K562 (cell line): ENCODE measurements at regions not wholly inside any gene's neighbourhood (a gene's known extent, or its start where the extent isn't known, plus 50 kb on each side); places are given as distances from the start of the nearest gene placed in this dataset.

Experiments
- ATAC-seq: fragments of 200-7000 bp; cut with Tn5 transposase; 3 replicates; pipeline ENCODE4 v1.9.1; 2020; ENCODE audit warnings: moderate library complexity
- BruUV-seq: library from RNA; stranded (reverse); fragments of 400-500 nt; replicated peaks from 2 replicates; lab custom pipeline; 2021; lab: Mats Ljungman, UMichigan
- CTCF ChIA-PET: fragments of 300-600 bp; formaldehyde crosslinking; extraction: SDS; loops from one replicate; lab custom pipeline; 2021; ENCODE audit warnings: low intra/inter-chr PET ratio; lab: Yijun Ruan, JAX
- POLR2A ChIA-PET: fragments of 300-600, 350-650 bp; sonication (Branson Sonifier 250); formaldehyde crosslinking; extraction: SDS; loops from one replicate; lab custom pipeline; 2021; ENCODE audit warnings: antibody characterized with exemption, inconsistent platforms; lab: Yijun Ruan, JAX
- DNase-seq, 4 experiments: peaks; one replicate each; pipeline versions ENCODE4 v3.0.0 to v3.0.0-alpha.2; 2011 to 2018; ENCODE audit warnings: low spot score in 3 of 4, mixed read lengths in 3 of 4; ENCODE audit errors: extremely low read depth in 1 of 4
- FAIRE-seq: peaks from 2 replicates; lab custom pipeline; 2011; peaks lifted over from hg19 to GRCh38; lab: Jason Lieb, UNC
- H2AFZ ChIP-seq: 2 replicates; pipeline ENCODE4 v1.6.0; 2011; ENCODE audit warnings: low read depth, low read length, control low read depth, inconsistent platforms
- H3K27ac ChIP-seq: fragments of 200-600 bp; 3 replicates; pipeline ENCODE4 v1.8.0; 2011; ENCODE audit warnings: low read depth, mild to moderate bottlenecking, control low read depth, inconsistent platforms, low read length, moderate library complexity, mixed read lengths; ENCODE audit errors: extremely low read depth
- H3K27me3 ChIP-seq, 2 experiments: fragments of 300-600 bp in 1 of 2; 2 replicates in 1 of 2; 3 replicates in 1 of 2; pipeline versions ENCODE4 v1.6.0 to v1.8.0; 2011; ENCODE audit warnings: inconsistent platforms in 2 of 2, low read length in 2 of 2, mild to moderate bottlenecking in 1 of 2, mixed read lengths in 1 of 2, moderate library complexity in 1 of 2; ENCODE audit not compliant: control insufficient read depth in 2 of 2, insufficient read depth in 2 of 2
- H3K36me3 ChIP-seq: fragments of 300-600 bp; 3 replicates; pipeline ENCODE4 v1.8.0; 2011; ENCODE audit warnings: mild to moderate bottlenecking, low read length, inconsistent platforms; ENCODE audit not compliant: control insufficient read depth, insufficient read depth
- H3K4me1 ChIP-seq, 2 experiments: fragments of 200-600 bp in 1 of 2; replicated peaks in 1 of 2; 2 replicates in 1 of 2; 3 replicates in 1 of 2; pipeline versions ENCODE4 v1.5.1 to v1.8.0; 2011; ENCODE audit warnings: inconsistent platforms in 2 of 2, low read length in 2 of 2, mild to moderate bottlenecking in 1 of 2, mixed read lengths in 1 of 2, moderate library complexity in 1 of 2; ENCODE audit not compliant: control insufficient read depth in 2 of 2, insufficient read depth in 2 of 2
- H3K4me2 ChIP-seq: 2 replicates; pipeline ENCODE4 v1.6.1; 2011; ENCODE audit warnings: low read length, control low read depth, inconsistent platforms, mixed read lengths; ENCODE audit not compliant: insufficient read depth
- H3K4me3 ChIP-seq: fragments of 200-600 bp; sonication (generic), shearing (Covaris generic); 2 replicates; pipeline ENCODE4 v1.5.1; 2016; ENCODE audit warnings: control low read depth, inconsistent platforms
- H3K79me2 ChIP-seq: fragments of 200-600 bp; 3 replicates; pipeline ENCODE4 v1.8.0; 2011; ENCODE audit warnings: low read length, inconsistent platforms; ENCODE audit not compliant: control insufficient read depth, insufficient read depth
- H3K9ac ChIP-seq, 2 experiments: 2 replicates each; pipeline versions ENCODE4 v1.6.0 to v1.6.1; 2011; ENCODE audit warnings: low read depth in 2 of 2, low read length in 2 of 2, control low read depth in 1 of 2, inconsistent platforms in 1 of 2, mild to moderate bottlenecking in 1 of 2, mixed read lengths in 1 of 2; ENCODE audit not compliant: insufficient read depth in 1 of 2
- H3K9me1 ChIP-seq: one replicate; pipeline ENCODE4 v1.6.0; 2011; ENCODE audit warnings: inconsistent platforms, mild to moderate bottlenecking, low read length, moderate library complexity; ENCODE audit not compliant: control insufficient read depth, insufficient read depth
- H3K9me3 ChIP-seq: replicated peaks from 2 replicates; pipeline ENCODE4 v1.5.1; 2011; ENCODE audit warnings: low read depth, low read length, inconsistent platforms; ENCODE audit not compliant: control insufficient read depth, insufficient read depth
- H4K20me1 ChIP-seq: replicated peaks from 2 replicates; pipeline ENCODE4 v1.6.1; 2011; ENCODE audit warnings: low read length, inconsistent platforms, mixed read lengths; ENCODE audit not compliant: control insufficient read depth, insufficient read depth
- E4F1 ChIP-seq: fragments of 250-450 bp; sonication (Bioruptor Pico); IDR thresholded peaks from 2 replicates; pipeline ENCODE4 v1.5.0; 2021; ENCODE audit warnings: mild to moderate bottlenecking, borderline replicate concordance
- FIP1L1 ChIP-seq: fragments of 200-400 bp; formaldehyde crosslinking; IDR thresholded peaks from 2 replicates; pipeline ENCODE4 v1.6.1; 2018; ENCODE audit warnings: mild to moderate bottlenecking, low read depth, low read length; ENCODE audit not compliant: poor library complexity, severe bottlenecking
- RBFOX2 ChIP-seq: fragments of 200-400 bp; formaldehyde crosslinking; IDR thresholded peaks from 2 replicates; pipeline ENCODE4 v1.6.1; 2017; ENCODE audit warnings: low read depth, mild to moderate bottlenecking, low read length, moderate library complexity
- RBM22 ChIP-seq: fragments of 200-400 bp; formaldehyde crosslinking; IDR thresholded peaks from 2 replicates; pipeline ENCODE4 v1.6.1; 2018; ENCODE audit warnings: low read length, low read depth; ENCODE audit not compliant: poor library complexity, severe bottlenecking
- RFX7 ChIP-seq: fragments of 250-450 bp; sonication (Bioruptor Pico); IDR thresholded peaks from 2 replicates; pipeline ENCODE4 v1.5.1; 2021; ENCODE audit warnings: mild to moderate bottlenecking
- SREBF2 ChIP-seq: sonication (generic); formaldehyde crosslinking; IDR thresholded peaks from 2 replicates; pipeline ENCODE4 v1.4.0; 2020; ENCODE audit warnings: mild to moderate bottlenecking, missing genetic modification reagents
- SRSF9 ChIP-seq: fragments of 200-400 bp; formaldehyde crosslinking; IDR thresholded peaks from 2 replicates; pipeline ENCODE4 v1.6.1; 2017; ENCODE audit warnings: low read depth, low read length, borderline replicate concordance
- TRIM24 ChIP-seq, 2 experiments: fragments of 450-650 bp; IDR thresholded peaks; 2 replicates each; pipeline ENCODE4 v1.6.1; 2016
- ZC3H11A ChIP-seq: IDR thresholded peaks from 2 replicates; pipeline ENCODE4 v1.6.1; 2012; ENCODE audit warnings: low read depth, low read length, improper control_type of control experiment
- ZNF143 ChIP-seq: sonication (generic); formaldehyde crosslinking; IDR thresholded peaks from 2 replicates; pipeline ENCODE4 v1.9.0; 2022; ENCODE audit warnings: mild to moderate bottlenecking, missing genetic modification reagents
- WGBS: fragments of 100-300 bp; shearing (Covaris generic); methylation state at CpG from one replicate; pipeline ENCODE4 v1.1.6; 2016; ENCODE audit warnings: low coverage, mixed read lengths; ENCODE audit not compliant: insufficient coverage; ENCODE audit errors: missing lambda C conversion rate; 5-methylcytosine and 5-hydroxymethylcytosine counted together
- in situ Hi-C: fragments of 300-500 bp; cut with MboI; formaldehyde crosslinking; loops from 4 replicates; pipeline ENCODE4 v1.15.0; 2018; ENCODE audit warnings: inconsistent platforms, mixed read lengths
- intact Hi-C: fragments of 100-400 bp; cut with micrococcal nuclease; formaldehyde crosslinking; loops from 2 replicates; pipeline ENCODE4 v1.14.2; 2022

DNA sequence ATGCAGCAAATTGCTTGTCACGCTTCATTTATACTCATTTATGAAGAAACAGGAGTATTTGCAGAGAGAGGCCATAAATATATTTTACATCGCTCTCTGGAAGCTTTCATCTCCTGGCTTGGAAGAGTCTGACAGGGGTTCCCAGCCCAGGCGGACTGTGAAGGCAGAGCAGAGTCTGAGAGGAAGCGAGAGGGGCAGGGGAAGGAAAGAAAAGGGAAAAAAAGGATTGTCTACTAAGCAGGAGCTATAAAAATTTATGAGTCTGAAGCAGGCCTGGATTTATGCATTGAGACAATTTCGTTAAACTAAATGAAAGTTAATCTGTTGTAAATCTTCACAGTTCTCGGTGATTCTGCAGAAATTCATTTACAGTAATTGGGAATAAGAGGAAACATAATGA is 143.9 kb upstream of the GYPC start:
- intact Hi-C loops: no loop called here
- Histone ChIP-seq H4K20me1 (no peaks in the 10 kb centered on the region), H3K4me2 (no peak overlapping the region), H3K9me1 (no peaks in the 10 kb centered on the region), H3K9ac (no peak overlapping the region), H3K36me3 (no peaks in the 10 kb centered on the region), H3K4me1 (no peaks in the 10 kb centered on the region; a peak in 1 of 5 replicates), H3K79me2 (no peaks in the 10 kb centered on the region), H3K27ac (no peak overlapping the region), H3K4me3 (no peak overlapping the region), H2AFZ (no peak overlapping the region), H3K27me3 (peaks cover 0 to 3% of the 10 kb centered on the region in 2 experiments; a peak in 1 of 5 replicates), H3K9me3 (no peaks in the 10 kb centered on the region)
- WGBS: 0% methylated on average over 6 of the region's 6 CpGs
- CTCF ChIA-PET: no interaction called here
- POLR2A ChIA-PET: no interaction called here
- no peak for ATAC-seq
- in situ Hi-C loops: no loop called here
- no peak for DNase-seq
- no TSS peak for BruUV-seq
- TF ChIP-seq RBFOX2: no peak
- no peak for TF ChIP-seq SRSF9
- TF ChIP-seq ZC3H11A: no peak
- no peak for TF ChIP-seq SREBF2 (CRISPR knock-in tag)
- TF ChIP-seq RFX7 (CRISPR knock-in tag): no peak
- no peak for TF ChIP-seq TRIM24 (IDR thresholded peaks at IDR 0.05)
- no peak for TF ChIP-seq ZNF143
- TF ChIP-seq E4F1 (CRISPR knock-in tag): no peak
- no peak for TF ChIP-seq RBM22
- no peak for TF ChIP-seq FIP1L1
- FAIRE-seq: no peak
